OCI-LY1 (cell line): ENCODE measurements at regions not wholly inside any gene's neighbourhood (a gene's known extent, or its start where the extent isn't known, plus 50 kb on each side); places are given as distances from the start of the nearest gene placed in this dataset.

Source experiments
- EZH2 ChIP-seq: fragments of 200-600 bp; sonication (generic), shearing (Covaris generic); IDR thresholded peaks from 2 replicates; pipeline ENCODE4 v1.8.0; 2017; ENCODE audit warnings: borderline replicate concordance, mixed run types, mild to moderate bottlenecking, antibody characterized with exemption, low read length, moderate library complexity, mixed read lengths
- TF ChIP-seq, protein P1 (sequence below): fragments of 200-600 bp; sonication (generic), shearing (Covaris generic); IDR thresholded peaks from 2 replicates; pipeline ENCODE4 v1.5.1; 2017; ENCODE audit warnings: mild to moderate bottlenecking, antibody characterized with exemption, low read length, moderate library complexity, mixed read lengths

DNA sequence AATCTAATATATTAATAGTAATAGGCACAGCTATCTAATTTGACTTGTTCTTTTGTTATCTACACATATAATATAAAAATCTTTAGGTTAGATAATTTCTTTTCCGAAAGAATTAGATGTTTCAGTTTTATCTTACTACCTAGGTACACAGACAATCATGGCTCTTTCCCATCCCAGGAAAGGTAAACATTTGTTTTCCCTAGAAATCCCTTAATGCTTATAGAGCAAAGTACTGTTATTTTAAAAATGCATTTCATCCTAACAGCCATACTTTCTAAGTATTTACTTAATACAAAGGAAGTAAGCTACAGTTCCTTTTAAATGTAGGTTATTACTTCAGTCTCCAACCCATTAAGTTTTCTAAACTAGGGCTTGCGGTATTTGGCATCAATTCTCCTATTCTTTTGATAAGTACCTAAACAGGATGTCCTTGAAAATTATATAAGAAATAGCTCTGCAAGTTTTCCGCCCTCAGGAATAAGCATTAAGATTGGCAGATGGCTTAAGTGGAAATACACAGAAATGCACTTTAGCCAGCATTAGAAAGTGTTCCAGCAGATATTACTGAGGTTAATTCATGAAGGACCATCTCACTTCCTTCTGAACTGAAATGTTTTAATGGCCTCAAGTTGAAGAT lies 616.2 kb upstream of the SPRY2 start:
- TF ChIP-seq, protein P1, sequence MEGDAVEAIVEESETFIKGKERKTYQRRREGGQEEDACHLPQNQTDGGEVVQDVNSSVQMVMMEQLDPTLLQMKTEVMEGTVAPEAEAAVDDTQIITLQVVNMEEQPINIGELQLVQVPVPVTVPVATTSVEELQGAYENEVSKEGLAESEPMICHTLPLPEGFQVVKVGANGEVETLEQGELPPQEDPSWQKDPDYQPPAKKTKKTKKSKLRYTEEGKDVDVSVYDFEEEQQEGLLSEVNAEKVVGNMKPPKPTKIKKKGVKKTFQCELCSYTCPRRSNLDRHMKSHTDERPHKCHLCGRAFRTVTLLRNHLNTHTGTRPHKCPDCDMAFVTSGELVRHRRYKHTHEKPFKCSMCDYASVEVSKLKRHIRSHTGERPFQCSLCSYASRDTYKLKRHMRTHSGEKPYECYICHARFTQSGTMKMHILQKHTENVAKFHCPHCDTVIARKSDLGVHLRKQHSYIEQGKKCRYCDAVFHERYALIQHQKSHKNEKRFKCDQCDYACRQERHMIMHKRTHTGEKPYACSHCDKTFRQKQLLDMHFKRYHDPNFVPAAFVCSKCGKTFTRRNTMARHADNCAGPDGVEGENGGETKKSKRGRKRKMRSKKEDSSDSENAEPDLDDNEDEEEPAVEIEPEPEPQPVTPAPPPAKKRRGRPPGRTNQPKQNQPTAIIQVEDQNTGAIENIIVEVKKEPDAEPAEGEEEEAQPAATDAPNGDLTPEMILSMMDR: no peak
- no peak for TF ChIP-seq EZH2
